ENCODE measurements at regions not wholly inside any gene's neighbourhood (a gene's known extent, or its start where the extent isn't known, plus 50 kb on each side); places are given as distances from the start of the nearest gene placed in this dataset.

- H3K4me1 ChIP-seq (ENCODE audit: control insufficient read depth in 1 of 2, insufficient read depth in 2 of 2, low read length in 2 of 2), result no peaks in the 10 kb centered on the region
- intact Hi-C loops (cut with micrococcal nuclease), result no loop called here
- no peaks in the 10 kb centered on the region for H3K36me3 ChIP-seq (ENCODE audit: control insufficient read depth in 1 of 2, insufficient read depth in 2 of 2, low read length in 2 of 2)
- no peaks in the 10 kb centered on the region for H3K27me3 ChIP-seq (ENCODE audit: insufficient read depth, low read length)
- BruUV-seq (replicated peaks), result no TSS peak
- RAD21 ChIA-PET (ENCODE audit: low non-redundant PET in 1 of 2, low total read pairs in 2 of 2, uncharacterized antibody in 2 of 2, unreplicated experiment in 2 of 2), result no interaction called here
- peaks cover 0 to 17% of the 10 kb centered on the region in 2 experiments; a peak in 2 of 4 replicates for H3K9me3 ChIP-seq (ENCODE audit: control insufficient read depth in 1 of 2, insufficient read depth in 1 of 2, low read depth in 1 of 2, low read length in 2 of 2)
- no peaks in the 10 kb centered on the region for H4K20me1 ChIP-seq (ENCODE audit: insufficient read depth)
- ATAC-seq (no peak), DNase-seq (ENCODE audit: low read depth, low spot score) (no peak)
- no peak overlapping the region for H3K4me2 ChIP-seq (ENCODE audit: low read length)
- POLR2A ChIA-PET, result no interaction called here
- H3K27ac ChIP-seq (ENCODE audit: low read depth, low read length), result no peak overlapping the region
- no peak overlapping the region for H3K4me3 ChIP-seq (replicated peaks in 1 of 2; ENCODE audit: low read depth in 1 of 2, low read length in 2 of 2)
- no peaks in the 10 kb centered on the region for H3K79me2 ChIP-seq (ENCODE audit: insufficient read depth, low read length)
- H3K9me2 ChIP-seq (ENCODE audit: insufficient read depth), result no peaks in the 10 kb centered on the region
- CTCF ChIA-PET, result no interaction called here
- no peak overlapping the region for H3K9ac ChIP-seq (ENCODE audit: low read length)
- H2AFZ ChIP-seq (ENCODE audit: low read depth, low read length, poor library complexity, severe bottlenecking), result no peak overlapping the region
- no peak for TF ChIP-seq EZH2 (IDR thresholded peaks at IDR 0.05)
- no peak for TF ChIP-seq YY1 (IDR thresholded peaks at IDR 0.05; ENCODE audit: extremely low read depth, insufficient replicate concordance, low read depth, low read length)
- TF ChIP-seq JUND (IDR thresholded peaks at IDR 0.05), result no peak
- TF ChIP-seq, protein P1, sequence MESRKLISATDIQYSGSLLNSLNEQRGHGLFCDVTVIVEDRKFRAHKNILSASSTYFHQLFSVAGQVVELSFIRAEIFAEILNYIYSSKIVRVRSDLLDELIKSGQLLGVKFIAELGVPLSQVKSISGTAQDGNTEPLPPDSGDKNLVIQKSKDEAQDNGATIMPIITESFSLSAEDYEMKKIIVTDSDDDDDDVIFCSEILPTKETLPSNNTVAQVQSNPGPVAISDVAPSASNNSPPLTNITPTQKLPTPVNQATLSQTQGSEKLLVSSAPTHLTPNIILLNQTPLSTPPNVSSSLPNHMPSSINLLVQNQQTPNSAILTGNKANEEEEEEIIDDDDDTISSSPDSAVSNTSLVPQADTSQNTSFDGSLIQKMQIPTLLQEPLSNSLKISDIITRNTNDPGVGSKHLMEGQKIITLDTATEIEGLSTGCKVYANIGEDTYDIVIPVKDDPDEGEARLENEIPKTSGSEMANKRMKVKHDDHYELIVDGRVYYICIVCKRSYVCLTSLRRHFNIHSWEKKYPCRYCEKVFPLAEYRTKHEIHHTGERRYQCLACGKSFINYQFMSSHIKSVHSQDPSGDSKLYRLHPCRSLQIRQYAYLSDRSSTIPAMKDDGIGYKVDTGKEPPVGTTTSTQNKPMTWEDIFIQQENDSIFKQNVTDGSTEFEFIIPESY (IDR thresholded peaks at IDR 0.05; ENCODE audit: extremely low read depth, insufficient replicate concordance, low read length), result no peak
- TF ChIP-seq SP1 (IDR thresholded peaks at IDR 0.05; ENCODE audit: low read depth), result no peak
- no peak for TF ChIP-seq POLR2AphosphoS5 (IDR thresholded peaks at IDR 0.05; ENCODE audit: low read depth, low read length)
- no peak for TF ChIP-seq POLR2A (IDR thresholded peaks at IDR 0.05; ENCODE audit: borderline replicate concordance, extremely low read depth, insufficient read depth, insufficient read length)
- TF ChIP-seq, protein P2, sequence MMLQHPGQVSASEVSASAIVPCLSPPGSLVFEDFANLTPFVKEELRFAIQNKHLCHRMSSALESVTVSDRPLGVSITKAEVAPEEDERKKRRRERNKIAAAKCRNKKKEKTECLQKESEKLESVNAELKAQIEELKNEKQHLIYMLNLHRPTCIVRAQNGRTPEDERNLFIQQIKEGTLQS (IDR thresholded peaks at IDR 0.05), result no peak
- no peak for TF ChIP-seq ZFX (IDR thresholded peaks at IDR 0.05)
- no peak for TF ChIP-seq ZNF274 (IDR thresholded peaks at IDR 0.05; ENCODE audit: low read depth, low read length)
- no peak for TF ChIP-seq FOSL1 (IDR thresholded peaks at IDR 0.05; ENCODE audit: low read depth)
- TF ChIP-seq, protein P3, sequence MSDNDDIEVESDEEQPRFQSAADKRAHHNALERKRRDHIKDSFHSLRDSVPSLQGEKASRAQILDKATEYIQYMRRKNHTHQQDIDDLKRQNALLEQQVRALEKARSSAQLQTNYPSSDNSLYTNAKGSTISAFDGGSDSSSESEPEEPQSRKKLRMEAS (IDR thresholded peaks at IDR 0.05), result no peak
- no peak for TF ChIP-seq CBX3 (IDR thresholded peaks at IDR 0.05; ENCODE audit: low read depth)
- TF ChIP-seq, protein P4, sequence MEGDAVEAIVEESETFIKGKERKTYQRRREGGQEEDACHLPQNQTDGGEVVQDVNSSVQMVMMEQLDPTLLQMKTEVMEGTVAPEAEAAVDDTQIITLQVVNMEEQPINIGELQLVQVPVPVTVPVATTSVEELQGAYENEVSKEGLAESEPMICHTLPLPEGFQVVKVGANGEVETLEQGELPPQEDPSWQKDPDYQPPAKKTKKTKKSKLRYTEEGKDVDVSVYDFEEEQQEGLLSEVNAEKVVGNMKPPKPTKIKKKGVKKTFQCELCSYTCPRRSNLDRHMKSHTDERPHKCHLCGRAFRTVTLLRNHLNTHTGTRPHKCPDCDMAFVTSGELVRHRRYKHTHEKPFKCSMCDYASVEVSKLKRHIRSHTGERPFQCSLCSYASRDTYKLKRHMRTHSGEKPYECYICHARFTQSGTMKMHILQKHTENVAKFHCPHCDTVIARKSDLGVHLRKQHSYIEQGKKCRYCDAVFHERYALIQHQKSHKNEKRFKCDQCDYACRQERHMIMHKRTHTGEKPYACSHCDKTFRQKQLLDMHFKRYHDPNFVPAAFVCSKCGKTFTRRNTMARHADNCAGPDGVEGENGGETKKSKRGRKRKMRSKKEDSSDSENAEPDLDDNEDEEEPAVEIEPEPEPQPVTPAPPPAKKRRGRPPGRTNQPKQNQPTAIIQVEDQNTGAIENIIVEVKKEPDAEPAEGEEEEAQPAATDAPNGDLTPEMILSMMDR (IDR thresholded peaks at IDR 0.05 in 2 of 3, conservative IDR thresholded peaks at IDR 0.05 in 1 of 3; ENCODE audit: borderline replicate concordance in 1 of 3, insufficient read depth in 1 of 3, low read depth in 2 of 3, low read length in 2 of 3), result no peak
Observed at GRCh38 chr5:2603272-2603575, 148.3 kb downstream of the IRX2 start.

Data from HCT116 (cell line).